WI38 (cell line): ENCODE measurements at regions not wholly inside any gene's neighbourhood (a gene's known extent, or its start where the extent isn't known, plus 50 kb on each side); places are given as distances from the start of the nearest gene placed in this dataset.

ENCODE experiments used
- H3K4me3 ChIP-seq: 2 replicates; pipeline ENCODE4 v1.5.1; 2011; ENCODE audit warnings: low read depth, mild to moderate bottlenecking, control low read depth, low read length
- TF ChIP-seq, protein P1 (sequence below): IDR thresholded peaks from 2 replicates; pipeline ENCODE4 v1.5.1; 2012; ENCODE audit warnings: low read depth, mild to moderate bottlenecking, control low read depth, low read length

DNA sequence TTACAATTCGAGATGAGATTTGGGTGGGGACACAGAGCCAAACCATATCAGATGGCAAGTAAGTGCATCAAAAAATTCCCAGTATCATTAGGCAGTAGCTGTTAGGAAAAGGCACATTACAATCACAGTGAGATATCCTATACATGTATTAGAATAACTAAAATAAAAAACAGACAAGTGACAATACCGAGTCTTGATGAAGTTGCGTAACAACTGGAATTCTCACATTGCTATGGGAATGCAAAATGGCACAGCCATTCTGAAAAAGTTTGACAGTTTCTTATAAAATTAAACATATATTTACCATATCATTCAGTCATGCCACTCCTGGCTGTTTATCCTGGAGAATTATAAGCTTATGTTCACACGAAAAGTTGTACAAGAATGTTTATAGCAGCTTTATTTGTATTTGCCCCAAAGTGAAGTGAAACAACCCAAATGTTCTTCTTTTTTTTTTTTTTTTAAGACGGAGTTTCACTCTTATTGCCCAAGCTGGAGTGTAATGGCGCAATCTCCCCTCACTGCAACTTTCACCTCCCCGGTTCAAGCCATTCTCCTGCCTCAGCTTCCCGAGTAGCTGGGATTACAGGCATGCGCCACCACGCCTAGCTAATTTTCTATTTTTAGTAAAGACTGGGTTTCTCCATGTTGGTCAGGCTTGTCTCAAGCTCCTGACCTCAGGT lies 93.1 kb upstream of the TLE1 start:
- TF ChIP-seq, protein P1, sequence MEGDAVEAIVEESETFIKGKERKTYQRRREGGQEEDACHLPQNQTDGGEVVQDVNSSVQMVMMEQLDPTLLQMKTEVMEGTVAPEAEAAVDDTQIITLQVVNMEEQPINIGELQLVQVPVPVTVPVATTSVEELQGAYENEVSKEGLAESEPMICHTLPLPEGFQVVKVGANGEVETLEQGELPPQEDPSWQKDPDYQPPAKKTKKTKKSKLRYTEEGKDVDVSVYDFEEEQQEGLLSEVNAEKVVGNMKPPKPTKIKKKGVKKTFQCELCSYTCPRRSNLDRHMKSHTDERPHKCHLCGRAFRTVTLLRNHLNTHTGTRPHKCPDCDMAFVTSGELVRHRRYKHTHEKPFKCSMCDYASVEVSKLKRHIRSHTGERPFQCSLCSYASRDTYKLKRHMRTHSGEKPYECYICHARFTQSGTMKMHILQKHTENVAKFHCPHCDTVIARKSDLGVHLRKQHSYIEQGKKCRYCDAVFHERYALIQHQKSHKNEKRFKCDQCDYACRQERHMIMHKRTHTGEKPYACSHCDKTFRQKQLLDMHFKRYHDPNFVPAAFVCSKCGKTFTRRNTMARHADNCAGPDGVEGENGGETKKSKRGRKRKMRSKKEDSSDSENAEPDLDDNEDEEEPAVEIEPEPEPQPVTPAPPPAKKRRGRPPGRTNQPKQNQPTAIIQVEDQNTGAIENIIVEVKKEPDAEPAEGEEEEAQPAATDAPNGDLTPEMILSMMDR, result no peak
- no peak overlapping the region for H3K4me3 ChIP-seq

DNA sequence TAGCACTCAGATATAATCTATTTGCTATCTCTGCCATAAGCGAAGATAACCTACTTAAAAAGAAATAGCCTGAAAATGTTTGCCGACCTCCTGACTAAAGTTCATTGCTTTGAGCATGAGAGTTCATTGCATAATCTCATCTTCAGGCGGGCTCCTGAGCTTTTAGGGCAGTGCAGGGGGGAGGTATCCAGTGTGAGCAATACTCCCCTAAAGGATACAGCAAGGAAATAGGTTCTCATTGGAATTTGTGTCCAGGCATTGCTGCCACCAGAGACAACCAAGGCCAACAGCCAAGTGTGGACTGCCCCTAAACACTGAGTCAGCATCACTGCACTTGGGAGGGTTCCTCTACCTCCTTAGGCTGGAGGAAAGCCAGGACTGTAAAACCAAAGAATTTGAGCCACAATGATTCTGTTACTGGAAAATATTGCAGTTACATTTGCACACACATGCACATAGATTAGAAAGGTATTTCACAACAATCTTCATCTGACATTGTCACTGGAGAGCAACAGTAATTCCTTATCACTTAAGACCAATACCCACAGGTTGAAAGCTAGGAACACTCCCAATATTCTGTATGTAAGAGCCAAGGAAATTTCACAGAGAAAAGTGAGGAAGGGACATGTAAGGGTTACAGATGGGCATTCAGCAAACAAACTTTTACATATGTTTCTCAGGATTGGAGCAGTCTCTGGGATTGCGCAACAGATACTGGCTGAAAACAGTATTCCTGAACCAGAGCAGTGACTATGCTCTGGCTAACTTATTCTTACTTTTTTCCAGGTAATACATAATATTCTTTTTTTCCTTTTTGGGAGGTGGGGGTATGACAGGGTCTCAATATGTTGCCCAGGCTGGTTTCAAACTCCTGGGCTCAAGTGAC lies 98.6 kb upstream of the TLE1 start:
- TF ChIP-seq, protein P1, result no peak
- no peak overlapping the region for H3K4me3 ChIP-seq

DNA sequence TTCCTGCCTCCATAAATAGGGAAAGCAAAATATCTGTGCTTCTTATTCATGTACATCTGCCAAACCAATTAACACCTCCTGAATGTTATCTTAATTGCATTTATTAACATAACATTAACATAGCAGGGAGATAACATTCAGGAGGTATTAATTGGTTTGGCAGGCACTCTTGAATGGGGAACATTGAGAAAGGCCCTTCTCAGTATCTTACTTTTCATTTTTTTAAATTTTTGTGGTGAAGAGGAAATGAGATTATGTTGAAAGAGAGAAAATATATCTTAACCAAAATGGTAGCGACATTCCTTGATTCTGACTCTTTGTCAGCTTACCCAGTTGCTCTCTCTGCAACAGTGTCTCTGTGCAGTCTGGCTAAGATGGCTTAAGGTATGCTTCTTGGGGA lies 100.4 kb upstream of the TLE1 start:
- TF ChIP-seq, protein P1, result no peak
- H3K4me3 ChIP-seq, result no peak overlapping the region

DNA sequence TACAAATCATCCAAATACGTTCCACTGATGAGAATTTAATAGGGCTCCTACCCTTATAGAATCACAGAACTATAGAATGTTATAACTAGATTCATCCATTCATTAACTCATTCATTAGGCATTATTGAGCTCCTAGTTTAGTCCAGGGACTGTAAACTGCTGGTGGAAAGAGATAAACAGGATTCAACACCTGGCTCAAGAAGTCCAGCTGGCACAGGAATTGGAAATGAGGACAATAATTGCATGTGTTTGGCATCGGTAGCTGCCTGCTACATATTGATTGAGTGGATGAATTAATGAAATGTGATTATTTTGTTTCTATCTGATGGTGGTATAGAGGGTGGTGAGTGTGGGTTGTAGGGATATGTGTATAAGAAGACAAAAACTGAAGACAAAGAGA lies 100.8 kb upstream of the TLE1 start:
- TF ChIP-seq, protein P1, result no peak
- H3K4me3 ChIP-seq, result no peak overlapping the region

DNA sequence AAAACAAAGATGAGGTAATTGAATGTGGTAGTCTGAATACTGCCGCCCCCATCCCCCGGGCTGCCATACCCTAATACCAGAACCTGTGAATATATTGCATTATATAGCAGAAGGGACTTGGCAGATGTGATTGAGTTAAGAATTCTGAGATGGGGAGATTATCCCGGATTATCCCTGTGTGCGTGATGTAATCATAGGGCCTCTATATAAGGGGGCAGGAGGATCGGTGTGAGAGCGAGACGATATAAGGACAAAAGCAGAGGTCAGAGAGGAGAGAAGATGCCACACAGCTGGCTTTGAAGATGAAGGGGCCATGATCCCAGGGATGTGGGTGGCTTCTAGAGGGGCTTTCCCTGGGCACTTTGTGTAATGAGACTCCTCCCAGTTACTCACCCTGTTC lies 101.7 kb upstream of the TLE1 start:
- TF ChIP-seq, protein P1, result no peak
- no peak overlapping the region for H3K4me3 ChIP-seq

DNA sequence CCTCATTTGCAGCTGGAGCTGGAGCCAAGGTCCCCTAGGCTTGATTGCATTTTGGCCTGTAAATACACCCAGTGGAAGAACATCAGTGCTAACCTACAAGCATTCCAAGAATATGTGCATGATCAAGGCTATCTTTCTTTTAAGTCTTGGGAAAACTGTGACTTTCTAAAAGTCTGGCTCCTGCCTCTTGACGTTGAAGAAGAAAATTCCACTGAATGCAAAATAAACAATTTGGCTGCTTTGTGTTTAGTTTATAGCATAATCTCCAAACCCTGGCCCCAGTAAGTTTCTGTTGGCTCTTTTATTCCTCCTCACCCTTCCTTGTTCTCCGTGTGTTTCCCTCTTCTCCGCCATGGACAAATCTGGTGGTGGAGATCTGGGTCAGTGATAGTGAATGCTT lies 109.3 kb upstream of the TLE1 start:
- TF ChIP-seq, protein P1, result no peak

DNA sequence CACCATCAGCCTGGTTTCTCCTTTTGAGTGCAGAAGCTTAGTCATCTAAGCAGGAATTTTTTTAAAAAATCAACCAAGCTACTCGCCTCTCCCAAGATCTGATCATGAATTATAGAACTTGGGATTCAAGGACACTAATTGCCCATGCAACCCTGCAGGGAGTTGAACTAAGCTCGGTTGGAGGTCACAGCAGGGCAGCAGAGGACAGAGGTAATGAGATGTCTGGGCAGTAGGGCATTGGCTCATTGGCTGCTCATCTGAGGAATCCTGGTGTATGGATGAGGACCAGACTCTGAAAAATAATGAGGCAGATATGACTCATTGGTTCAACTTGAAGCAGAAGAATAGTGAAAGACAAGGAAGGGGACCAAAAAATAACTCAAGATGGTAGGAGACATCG lies 111.8 kb upstream of the TLE1 start:
- TF ChIP-seq, protein P1, result no peak
- no peak overlapping the region for H3K4me3 ChIP-seq

More for the DNA sequence above, 109.3 kb upstream of the TLE1 start:
- no peak overlapping the region for H3K4me3 ChIP-seq
